ENCODE measurements at regions not wholly inside any gene's neighbourhood (a gene's known extent, or its start where the extent isn't known, plus 50 kb on each side); places are given as distances from the start of the nearest gene placed in this dataset.

DNA sequence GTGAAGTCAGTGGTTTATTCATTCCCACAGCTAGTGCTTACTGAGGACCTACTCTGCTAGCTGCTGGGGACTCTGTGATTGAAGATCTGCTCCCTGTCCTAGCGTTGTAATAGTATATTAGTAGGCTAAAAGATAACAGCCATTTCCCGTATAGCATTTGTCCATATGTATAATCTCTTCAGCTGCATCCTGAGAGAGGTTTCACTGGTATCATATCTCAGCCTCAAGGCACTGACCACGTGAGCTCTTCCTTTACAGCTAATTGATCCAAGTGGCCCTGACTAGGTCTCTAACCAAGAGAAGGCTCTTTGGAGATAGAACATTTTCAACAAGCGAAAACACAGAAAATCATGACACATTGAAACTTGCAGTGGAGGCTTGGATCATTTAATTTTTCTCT is 110.2 kb downstream of the APIP start (continued):
- TF ChIP-seq ARID3A (IDR thresholded peaks at IDR 0.05; ENCODE audit: low read depth, low read length) = no peak
- TF ChIP-seq MXD3 (CRISPR knock-in tag; IDR thresholded peaks at IDR 0.05) = no peak
- no peak for TF ChIP-seq ESRRA (CRISPR knock-in tag; IDR thresholded peaks at IDR 0.05; ENCODE audit: low read depth)
- TF ChIP-seq ZNF773 (CRISPR knock-in tag; IDR thresholded peaks at IDR 0.05; ENCODE audit: borderline replicate concordance) = no peak
- TF ChIP-seq AGO1 (IDR thresholded peaks at IDR 0.05; ENCODE audit: low read depth, low read length, poor library complexity, severe bottlenecking) = no peak
- no peak for TF ChIP-seq ZNF160 (CRISPR knock-in tag; IDR thresholded peaks at IDR 0.05)

GRCh38 chr11:34799848-34800247 is 116.3 kb downstream of the APIP start:
- ATAC-seq (no peak), FAIRE-seq (no peak), DNase-seq (ENCODE audit: low spot score) (no peak)
- Histone ChIP-seq H4K20me1 (ENCODE audit: insufficient read depth, low read length) (no peaks in the 10 kb centered on the region), H3K27me3 (ENCODE audit: control insufficient read depth in 1 of 2, insufficient read depth in 2 of 2, low read length in 2 of 2) (no peaks in the 10 kb centered on the region), H3K36me3 (replicated peaks in 1 of 2; ENCODE audit: control insufficient read depth in 1 of 2, insufficient read depth in 2 of 2, low read length in 2 of 2) (no peaks in the 10 kb centered on the region), H3K9me3 (ENCODE audit: low read length) (peaks cover 5% of the 10 kb centered on the region), H2AFZ (ENCODE audit: low read length) (no peak overlapping the region), H3K4me1 (ENCODE audit: insufficient read depth, low read length) (peaks cover 12% of the 10 kb centered on the region), H3K4me3 (replicated peaks in 1 of 3; ENCODE audit: insufficient read depth in 1 of 3, low read depth in 2 of 3, low read length in 3 of 3) (no peak overlapping the region), H3K4me2 (ENCODE audit: low read depth, low read length) (no peak overlapping the region), H3K27ac (ENCODE audit: extremely low read length, insufficient read depth, low read length) (no peak overlapping the region), H3K79me2 (ENCODE audit: insufficient read depth, low read length) (no peaks in the 10 kb centered on the region), H3K9ac (ENCODE audit: insufficient read depth, low read depth, low read length) (no peak overlapping the region)
- ChIA-PET CTCF (ENCODE audit: low intra/inter-chr PET ratio, low total read pairs) (no interaction called here), POLR2A (no interaction called here)
- intact Hi-C loops (cut with micrococcal nuclease; ENCODE audit: unreplicated experiment) (no loop called here), in situ Hi-C loops (cut with HindIII; ENCODE audit: extremely low pct_ligation_motif_present, low pct_unique_long_range_greater_than_20kb) (no loop called here)
- TF ChIP-seq HIVEP1 (CRISPR knock-in tag; IDR thresholded peaks at IDR 0.05) (no peak), ZNF7 (CRISPR knock-in tag; IDR thresholded peaks at IDR 0.05) (peak; percentile 70; the same call in 1 of the 2 replicates)
- 76% methylated on average over 1 of the region's 1 CpG for WGBS (ENCODE audit: low lambda C conversion rate)
- no TSS peak for BruUV-seq (replicated peaks)
